Upper lobe of right lung (tissue), 1 donor: ENCODE measurements at regions not wholly inside any gene's neighbourhood (a gene's known extent, or its start where the extent isn't known, plus 50 kb on each side); places are given as distances from the start of the nearest gene placed in this dataset.

Experiments used
- ATAC-seq: fragments of 200-7000 bp; cut with Tn5 transposase; one replicate; pipeline ENCODE4 v1.9.1; 2020; ENCODE audit warnings: mild to moderate bottlenecking, moderate library complexity
- DNase-seq: peaks from one replicate; pipeline ENCODE4 v3.0.0-alpha.2; 2020
- H3K27ac ChIP-seq: fragments of 200-600 bp; one replicate; pipeline ENCODE4 v1.8.0; 2022
- H3K27me3 ChIP-seq: fragments of 200-600 bp; one replicate; pipeline ENCODE4 v1.8.0; 2022; ENCODE audit warnings: mild to moderate bottlenecking
- H3K36me3 ChIP-seq: fragments of 200-600 bp; one replicate; pipeline ENCODE4 v1.8.0; 2022
- H3K4me1 ChIP-seq: fragments of 200-600 bp; one replicate; pipeline ENCODE4 v1.8.0; 2022
- H3K4me3 ChIP-seq: fragments of 200-600 bp; one replicate; pipeline ENCODE4 v1.8.0; 2022; ENCODE audit warnings: mild to moderate bottlenecking
- H3K9me3 ChIP-seq: fragments of 200-600 bp; one replicate; pipeline ENCODE4 v1.8.0; 2022
- CTCF ChIP-seq: fragments of 200-600 bp; IDR thresholded peaks from one replicate; pipeline ENCODE4 v1.8.0; 2022; ENCODE audit warnings: antibody characterized with exemption
- intact Hi-C: fragments of 100-400 bp; cut with DNase I; formaldehyde crosslinking; loops from one replicate; pipeline ENCODE4 v1.11.0; 2022
- donor health status: DM: no; HTN: yes; CAD: no; lungs with severe emphysema.

- intact Hi-C loops = no loop called here
- Histone ChIP-seq H3K27ac (no peak overlapping the region), H3K9me3 (no peaks in the 10 kb centered on the region), H3K36me3 (no peaks in the 10 kb centered on the region), H3K4me3 (no peak overlapping the region), H3K4me1 (no peaks in the 10 kb centered on the region), H3K27me3 (no peaks in the 10 kb centered on the region)
- no peak for TF ChIP-seq CTCF
- DNase-seq (no peak), ATAC-seq (no peak)
Observed at GRCh38 chr5:91864962-91865361, 481.8 kb upstream of the ARRDC3 start.

GRCh38 chr5:91851670-91852069, 468.6 kb upstream of the ARRDC3 start:
- Histone ChIP-seq H3K36me3 (no peaks in the 10 kb centered on the region), H3K9me3 (no peaks in the 10 kb centered on the region), H3K27me3 (no peaks in the 10 kb centered on the region), H3K4me1 (no peaks in the 10 kb centered on the region), H3K27ac (no peak overlapping the region), H3K4me3 (no peak overlapping the region)
- DNase-seq (no peak), ATAC-seq (no peak)
- intact Hi-C loops = no loop called here
- no peak for TF ChIP-seq CTCF

GRCh38 chr5:91850031-91850430, 466.9 kb upstream of the ARRDC3 start:
- no peaks in the 10 kb centered on the region for H3K4me1 ChIP-seq
- H3K27me3 ChIP-seq = no peaks in the 10 kb centered on the region
- no peak for ATAC-seq
- intact Hi-C loops = no loop called here
- TF ChIP-seq CTCF = no peak
- no peak overlapping the region for H3K4me3 ChIP-seq
- H3K9me3 ChIP-seq = no peaks in the 10 kb centered on the region
- DNase-seq = no peak
- no peaks in the 10 kb centered on the region for H3K36me3 ChIP-seq
- no peak overlapping the region for H3K27ac ChIP-seq

GRCh38 chr5:91849069-91849468, 466.0 kb upstream of the ARRDC3 start:
- ATAC-seq = no peak
- H3K36me3 ChIP-seq = no peaks in the 10 kb centered on the region
- no peaks in the 10 kb centered on the region for H3K4me1 ChIP-seq
- H3K27me3 ChIP-seq = no peaks in the 10 kb centered on the region
- no peak overlapping the region for H3K27ac ChIP-seq
- no peak overlapping the region for H3K4me3 ChIP-seq
- no peaks in the 10 kb centered on the region for H3K9me3 ChIP-seq
- TF ChIP-seq CTCF = no peak
- DNase-seq = no peak
- intact Hi-C loops = no loop called here

- no peak overlapping the region for H3K4me3 ChIP-seq
- intact Hi-C loops = no loop called here
- no peak for TF ChIP-seq CTCF
- no peaks in the 10 kb centered on the region for H3K27me3 ChIP-seq
- DNase-seq (no peak), ATAC-seq (no peak)
- no peak overlapping the region for H3K27ac ChIP-seq
- H3K9me3 ChIP-seq = no peaks in the 10 kb centered on the region
- H3K36me3 ChIP-seq = no peaks in the 10 kb centered on the region
- H3K4me1 ChIP-seq = no peaks in the 10 kb centered on the region
Observed at GRCh38 chr5:91848453-91848852, 465.3 kb upstream of the ARRDC3 start.

- Histone ChIP-seq H3K27ac (no peak overlapping the region), H3K27me3 (no peaks in the 10 kb centered on the region), H3K4me1 (no peaks in the 10 kb centered on the region), H3K4me3 (no peak overlapping the region), H3K36me3 (no peaks in the 10 kb centered on the region), H3K9me3 (no peaks in the 10 kb centered on the region)
- intact Hi-C loops = no loop called here
- DNase-seq (no peak), ATAC-seq (no peak)
- TF ChIP-seq CTCF = no peak
Observed at GRCh38 chr5:91841423-91841822, 458.3 kb upstream of the ARRDC3 start.
